ENCODE measurements at regions not wholly inside any gene's neighbourhood (a gene's known extent, or its start where the extent isn't known, plus 50 kb on each side); places are given as distances from the start of the nearest gene placed in this dataset.
"Not testable (repeated sequence)": the region's sequence is repeated elsewhere in the genome, so short reads cannot be mapped to it uniquely, and the experiment has no call there.

GRCh38 chr4:49512641-49513545 is 526.8 kb downstream of the CWH43 start (continued):
- TF ChIP-seq MLLT1 (IDR thresholded peaks at IDR 0.05): peak; percentile 57 to 62; a peak in 2 of 4 replicates
- 0 out of 2 replicates have a peak, but pooled peaks have one; percentile 44 for TF ChIP-seq ZNF561 (CRISPR knock-in tag; conservative IDR thresholded peaks at IDR 0.05)
- peak; percentile 28 to 56 (median 55); a peak in 5 of 6 replicates for TF ChIP-seq CTCF (IDR thresholded peaks at IDR 0.05 in 2 of 3, conservative IDR thresholded peaks at IDR 0.05 in 1 of 3; ENCODE audit: insufficient read depth in 2 of 3, low read depth in 1 of 3, low read length in 3 of 3)
- TF ChIP-seq SUPT5H (IDR thresholded peaks at IDR 0.05): peak; percentile 83
- 0 out of 2 replicates have a peak, but pooled peaks have one; percentile 29 for TF ChIP-seq ETV1 (tag; conservative IDR thresholded peaks at IDR 0.05; ENCODE audit: low read depth)
- TF ChIP-seq CBFA2T2 (conservative IDR thresholded peaks at IDR 0.05): 0 out of 2 replicates have a peak, but pooled peaks have one; percentile 5
- peak; percentile 88 for TF ChIP-seq SMAD4 (CRISPR knock-in tag; conservative IDR thresholded peaks at IDR 0.05)
- TF ChIP-seq POLR2G (IDR thresholded peaks at IDR 0.05; ENCODE audit: low read depth, low read length): peak; percentile 83
- TF ChIP-seq ZNF41 (CRISPR knock-in tag; conservative IDR thresholded peaks at IDR 0.05): 0 out of 2 replicates have a peak, but pooled peaks have one; percentile 55
- TF ChIP-seq LARP7 (IDR thresholded peaks at IDR 0.05): 0 out of 2 replicates have a peak, but pooled peaks have one; percentile 52
- TF ChIP-seq ZBTB40 (IDR thresholded peaks at IDR 0.05): peak; percentile 29; the same call in 1 of the 2 replicates
- not testable (repeated sequence) for TF ChIP-seq ZBTB40 (CRISPR knock-in tag; IDR thresholded peaks at IDR 0.05)

Measured in K562 (cell line).